ENCODE measurements at regions not wholly inside any gene's neighbourhood (a gene's known extent, or its start where the extent isn't known, plus 50 kb on each side); places are given as distances from the start of the nearest gene placed in this dataset.

DNA sequence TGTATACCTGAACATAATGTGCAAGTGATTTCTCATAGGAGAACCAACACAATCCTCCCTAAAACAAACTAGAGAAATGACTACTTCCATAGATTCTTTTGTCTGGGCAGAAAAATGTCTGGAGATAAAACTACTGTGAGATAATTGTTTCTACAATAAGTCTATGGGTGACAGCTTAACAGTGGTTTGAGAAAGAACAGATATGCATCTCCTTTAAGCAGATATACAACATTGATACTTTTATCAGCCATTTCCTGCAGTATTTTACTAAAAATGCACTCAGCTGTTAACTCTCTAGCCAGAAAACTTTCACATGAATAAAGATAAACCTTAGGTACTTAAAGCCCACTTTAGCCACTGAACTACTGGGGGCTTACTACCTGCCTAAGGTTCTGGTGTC is 1132.4 kb downstream of the EFNB2 start:
- TF ChIP-seq POLR2A (IDR thresholded peaks at IDR 0.05; ENCODE audit: low read depth, low read length): no peak
- TF ChIP-seq POLR2AphosphoS5 (IDR thresholded peaks at IDR 0.05; ENCODE audit: low read depth, low read length): no peak

All from GM12892 (cell line).